ENCODE measurements at regions not wholly inside any gene's neighbourhood (a gene's known extent, or its start where the extent isn't known, plus 50 kb on each side); places are given as distances from the start of the nearest gene placed in this dataset.
"Not testable (repeated sequence)": the region's sequence is repeated elsewhere in the genome, so short reads cannot be mapped to it uniquely, and the experiment has no call there.

DNA sequence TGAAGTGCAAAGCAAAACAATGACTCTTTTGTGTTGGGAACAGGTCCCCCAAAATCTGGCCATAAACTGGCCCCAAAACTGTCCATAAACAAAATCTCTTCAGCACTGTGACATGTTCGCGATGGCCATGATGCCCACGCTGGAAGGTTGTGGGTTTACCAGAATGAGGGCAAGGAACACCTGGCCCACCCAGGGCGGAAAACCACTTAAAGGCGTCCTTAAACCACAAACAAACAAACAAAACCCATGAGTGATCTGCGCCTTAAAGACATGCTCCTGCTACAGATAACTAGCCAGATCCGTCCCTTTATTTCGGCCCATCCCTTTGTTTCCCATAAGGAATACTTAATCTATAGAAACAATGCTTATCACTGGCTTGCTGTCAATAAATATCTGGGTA, 1460.9 kb upstream of the SEL1L start:
- not testable (repeated sequence) for DNase-seq (ENCODE audit: low spot score)

DNA sequence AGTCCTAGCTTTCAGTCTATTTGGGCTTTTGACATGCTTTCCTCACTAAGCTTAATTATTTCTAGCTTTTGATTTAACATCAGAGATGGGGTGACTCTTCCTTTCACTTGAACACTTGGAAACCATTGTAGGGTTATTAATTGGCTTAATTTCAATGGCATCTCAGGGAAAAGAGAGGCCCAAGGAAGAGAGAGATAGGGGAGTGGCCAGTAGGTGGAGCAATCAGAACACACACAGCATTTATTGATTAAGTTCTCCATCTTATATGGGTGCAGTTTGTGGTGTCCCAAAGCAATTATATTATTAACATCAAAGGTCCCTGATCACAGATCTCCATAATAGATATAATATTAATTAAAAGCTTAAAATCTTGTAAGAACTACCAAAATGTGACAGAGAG, 1466.1 kb upstream of the SEL1L start:
- DNase-seq (ENCODE audit: low spot score): no peak

DNA sequence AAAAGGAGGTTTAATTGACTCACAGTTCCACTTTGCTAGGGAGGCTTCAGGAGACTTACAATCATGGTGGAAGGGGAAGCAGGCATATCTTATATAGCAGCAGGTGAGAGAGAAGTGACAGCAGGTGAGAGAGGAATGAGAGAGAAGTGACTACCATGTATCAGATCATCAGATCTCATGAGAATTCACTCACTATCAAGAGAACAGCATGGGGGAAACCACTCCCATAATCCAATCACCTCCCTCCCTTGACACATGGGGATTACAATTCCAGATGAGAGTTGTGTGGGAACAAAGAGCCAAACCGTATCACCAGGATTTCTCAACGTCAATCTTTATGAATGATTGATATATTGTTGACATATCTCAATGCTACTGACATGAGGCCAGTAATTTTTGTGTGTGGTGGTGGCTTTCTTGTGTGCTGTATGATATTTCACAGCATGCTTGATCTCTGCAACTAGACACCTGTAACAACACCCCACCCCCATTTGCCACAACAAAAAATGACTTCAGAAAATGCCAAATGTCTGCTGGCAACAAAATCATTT, 1470.9 kb upstream of the SEL1L start:
- DNase-seq (ENCODE audit: low spot score): no peak

DNA sequence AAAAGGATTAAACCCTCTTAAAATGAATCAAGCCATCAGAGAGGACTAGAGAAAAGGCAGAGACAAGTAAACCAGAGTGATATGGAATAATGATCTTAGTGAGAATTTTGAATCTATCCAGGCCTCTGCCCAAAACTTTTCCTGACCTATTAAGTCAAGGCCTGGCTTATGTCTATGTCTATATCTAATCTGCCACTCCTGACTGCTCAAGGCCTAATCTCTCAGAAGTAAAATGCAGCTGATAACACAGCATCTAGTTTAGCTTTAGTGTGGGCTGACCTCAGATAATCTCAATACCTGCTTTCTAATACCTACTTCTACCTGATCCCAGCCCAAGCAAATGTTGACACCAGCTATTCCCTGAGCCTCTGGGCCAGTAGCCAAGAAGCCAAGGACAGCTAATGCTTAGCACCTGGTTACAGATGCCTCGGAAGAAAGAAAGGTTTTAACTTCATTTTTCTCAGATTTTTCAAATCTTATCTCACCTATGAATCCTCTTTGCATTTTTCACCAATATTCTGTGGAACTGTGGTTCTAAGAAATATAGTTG, 1472.5 kb upstream of the SEL1L start:
- no peak for DNase-seq (ENCODE audit: low spot score)

DNA sequence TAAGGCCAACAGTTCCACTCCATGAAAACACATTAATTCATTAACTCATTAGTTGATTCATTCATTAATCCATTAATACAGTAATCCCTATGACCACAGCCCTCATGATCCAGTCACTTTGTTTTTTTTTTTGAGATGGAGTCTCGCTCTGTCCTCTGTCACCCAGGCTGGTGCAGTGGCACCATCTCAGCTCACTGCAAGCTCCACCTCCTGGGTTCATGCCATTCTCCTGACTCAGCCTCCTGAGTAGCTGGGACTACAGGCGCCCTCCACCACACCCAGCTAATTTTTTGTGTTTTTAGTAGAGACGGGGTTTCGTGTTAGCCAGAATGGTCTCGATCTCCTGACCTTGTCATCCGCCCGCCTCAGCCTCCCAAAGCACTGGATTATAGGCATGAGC, 1473.4 kb upstream of the SEL1L start:
- not testable (repeated sequence) for DNase-seq (ENCODE audit: low spot score)

DNA sequence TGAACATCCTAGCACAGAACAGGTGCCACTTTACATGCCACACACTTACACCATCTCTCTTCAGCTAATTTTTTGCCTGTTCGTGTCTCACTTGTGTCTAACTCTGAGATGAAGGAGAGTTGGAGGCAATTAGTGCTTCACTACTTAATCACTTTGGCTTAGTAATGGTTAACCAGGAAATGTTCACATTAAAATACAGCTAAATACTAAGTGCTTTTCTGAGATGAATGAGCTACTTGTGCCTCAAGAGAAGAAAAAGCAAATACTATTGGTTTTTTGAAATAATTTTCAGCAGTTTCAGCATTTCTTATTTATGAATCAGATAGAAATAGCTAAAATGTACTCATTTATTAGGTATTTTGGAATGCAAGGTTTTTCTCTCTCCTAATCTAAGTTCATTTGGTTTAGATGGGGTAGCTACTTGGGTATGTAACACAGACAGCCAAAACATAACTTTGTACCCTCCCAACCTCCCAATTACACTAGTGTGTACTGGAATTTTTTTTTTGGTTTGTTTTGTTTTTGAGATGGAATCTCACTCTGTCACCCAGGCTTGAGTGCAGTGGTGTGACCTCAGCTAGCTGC, 1474.1 kb upstream of the SEL1L start:
- no peak for DNase-seq (ENCODE audit: low spot score)

DNA sequence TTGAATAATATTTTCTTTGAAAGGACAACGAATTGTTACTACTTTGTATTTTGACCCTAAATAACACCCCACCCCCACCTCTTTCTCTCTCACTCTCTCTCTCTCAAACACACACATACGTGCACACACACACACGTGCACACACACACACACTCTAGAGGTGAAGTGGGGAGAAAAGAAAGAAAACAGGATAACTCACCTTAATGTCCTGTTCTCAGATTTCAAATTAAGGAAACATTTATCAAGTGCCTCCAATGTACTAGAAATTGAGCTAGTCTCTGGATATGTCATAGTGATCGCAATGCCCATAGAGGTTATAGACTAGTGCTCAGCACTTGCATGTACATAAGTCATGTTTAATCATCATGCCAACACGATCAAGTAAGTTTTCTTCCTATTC, 1483.6 kb upstream of the SEL1L start:
- no peak for DNase-seq (ENCODE audit: low spot score)

DNA sequence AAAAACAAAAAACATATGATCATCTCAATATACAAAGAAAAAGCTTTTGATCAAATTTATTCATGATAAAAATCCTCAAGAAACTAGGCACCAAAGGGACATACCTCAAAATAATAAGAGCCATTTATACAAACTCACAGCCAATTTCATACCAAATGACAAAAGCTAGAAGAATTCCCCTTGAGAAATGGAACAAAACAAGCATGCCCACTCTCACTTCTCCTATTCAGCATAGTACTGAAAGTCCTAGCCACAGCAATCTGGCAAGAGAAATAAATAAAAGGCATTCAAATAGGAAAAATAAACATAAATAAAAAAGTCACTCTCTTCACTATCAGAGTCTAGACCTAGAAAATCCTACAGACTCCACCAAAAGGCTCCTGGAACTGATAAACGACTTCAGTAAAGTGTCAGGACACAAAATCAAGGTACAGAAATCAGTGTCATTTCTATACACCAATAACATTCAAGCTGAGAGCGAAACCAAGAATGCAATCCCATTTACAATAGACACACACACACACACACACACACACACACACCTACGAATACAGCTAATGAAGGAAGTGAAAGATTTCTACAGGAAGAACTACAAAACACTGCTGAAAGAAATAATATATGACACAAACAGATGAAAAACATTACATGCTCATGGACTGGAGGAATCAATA, 1486.2 kb upstream of the SEL1L start:
- DNase-seq (ENCODE audit: low spot score): no peak

DNA sequence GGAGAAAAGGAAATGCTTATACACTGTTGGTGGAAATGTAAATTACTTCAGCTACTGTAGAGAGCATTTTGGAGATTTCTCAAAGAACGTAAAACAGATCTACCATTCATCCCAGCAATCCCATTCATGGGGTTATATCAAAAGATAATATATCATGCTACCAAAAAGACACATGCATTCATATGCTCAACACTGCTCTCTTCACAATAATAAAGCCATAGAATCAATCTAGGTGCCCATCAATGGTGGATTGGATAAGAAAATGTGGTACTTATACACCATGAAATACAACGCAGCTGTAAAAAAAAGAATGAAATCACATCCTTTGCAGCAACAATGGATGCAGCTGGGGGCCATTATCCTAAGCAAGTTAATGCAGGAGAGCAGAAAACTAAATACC, 1487.7 kb upstream of the SEL1L start:
- no peak for DNase-seq (ENCODE audit: low spot score)

DNA sequence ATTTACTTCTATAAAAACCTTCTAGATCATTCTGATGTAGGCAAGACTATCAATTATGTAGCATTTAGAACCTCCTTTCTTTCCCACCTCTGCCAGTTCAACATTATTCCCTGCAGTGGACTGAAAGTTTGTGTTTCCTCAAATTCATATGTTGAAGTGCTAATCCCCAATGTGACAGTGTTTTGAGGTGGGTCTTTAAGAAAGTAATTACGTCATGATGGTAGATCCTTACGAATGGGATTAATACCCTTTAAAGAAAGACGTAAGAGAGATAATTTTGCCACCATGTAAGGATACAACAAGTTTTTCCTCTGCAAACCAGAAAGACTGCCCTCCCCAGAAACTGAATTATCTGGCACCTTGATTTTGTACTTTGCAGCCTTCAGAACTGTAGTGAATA, 1489.7 kb upstream of the SEL1L start:
- no peak for DNase-seq (ENCODE audit: low spot score)

DNA sequence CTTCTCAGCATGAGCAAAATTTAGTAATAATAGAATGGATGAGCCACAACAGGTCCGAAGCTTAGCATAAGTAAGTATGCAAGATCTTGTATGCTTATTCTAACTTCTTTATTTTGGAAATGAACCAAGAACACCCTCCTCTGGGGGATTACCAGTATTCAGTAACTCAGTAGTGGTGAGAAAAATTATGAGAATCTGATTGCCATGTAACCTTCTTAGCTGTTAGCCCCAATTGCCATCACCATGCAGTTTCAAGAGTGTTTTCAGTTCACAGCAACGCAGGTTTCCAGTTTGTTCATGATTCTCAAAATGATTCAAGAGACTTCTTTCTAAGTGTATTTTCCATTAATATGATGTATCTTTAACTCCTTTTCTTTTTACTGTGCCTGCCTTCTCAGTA, 1507.6 kb upstream of the SEL1L start:
- DNase-seq (ENCODE audit: low spot score): no peak

DNA sequence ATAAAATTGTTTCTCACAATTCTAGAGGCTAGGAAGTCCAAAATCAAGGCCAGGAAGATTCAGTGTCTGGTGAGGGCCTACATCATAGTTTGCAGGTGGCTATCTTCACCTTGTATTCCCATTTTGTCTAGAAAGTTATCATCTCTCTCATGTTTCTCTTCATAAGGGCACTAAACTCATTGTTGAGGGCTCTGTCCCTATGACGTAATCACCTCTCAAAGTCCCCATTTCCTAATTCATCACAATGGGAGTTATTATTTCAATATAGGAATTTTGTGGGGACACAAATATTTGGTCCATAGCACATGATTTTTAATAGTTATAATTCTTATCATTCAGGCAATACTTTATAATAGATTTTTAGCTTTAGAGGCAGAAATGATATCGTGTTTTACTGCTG, 1509.2 kb upstream of the SEL1L start:
- no peak for DNase-seq (ENCODE audit: low spot score)

DNA sequence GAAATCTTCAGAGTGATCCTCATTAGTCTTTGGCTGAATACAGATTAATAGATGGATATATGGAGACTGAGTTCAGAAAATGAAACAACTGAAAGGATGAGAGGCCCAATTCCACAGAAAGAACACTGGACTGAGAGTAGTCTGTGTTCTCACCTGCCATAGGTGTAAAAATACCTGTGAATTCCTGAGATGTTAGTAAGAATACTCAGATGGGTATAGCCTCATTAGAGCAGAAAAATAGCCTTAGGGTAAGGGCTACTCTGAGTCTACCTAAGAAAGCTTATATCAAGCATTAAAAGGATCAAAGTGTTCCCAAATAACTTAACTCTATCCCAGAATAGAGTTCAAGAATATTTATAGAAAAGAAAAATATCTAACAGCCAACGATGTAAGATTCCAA, 1510.3 kb upstream of the SEL1L start:
- peak; percentile 1 for DNase-seq (ENCODE audit: low spot score)

DNA sequence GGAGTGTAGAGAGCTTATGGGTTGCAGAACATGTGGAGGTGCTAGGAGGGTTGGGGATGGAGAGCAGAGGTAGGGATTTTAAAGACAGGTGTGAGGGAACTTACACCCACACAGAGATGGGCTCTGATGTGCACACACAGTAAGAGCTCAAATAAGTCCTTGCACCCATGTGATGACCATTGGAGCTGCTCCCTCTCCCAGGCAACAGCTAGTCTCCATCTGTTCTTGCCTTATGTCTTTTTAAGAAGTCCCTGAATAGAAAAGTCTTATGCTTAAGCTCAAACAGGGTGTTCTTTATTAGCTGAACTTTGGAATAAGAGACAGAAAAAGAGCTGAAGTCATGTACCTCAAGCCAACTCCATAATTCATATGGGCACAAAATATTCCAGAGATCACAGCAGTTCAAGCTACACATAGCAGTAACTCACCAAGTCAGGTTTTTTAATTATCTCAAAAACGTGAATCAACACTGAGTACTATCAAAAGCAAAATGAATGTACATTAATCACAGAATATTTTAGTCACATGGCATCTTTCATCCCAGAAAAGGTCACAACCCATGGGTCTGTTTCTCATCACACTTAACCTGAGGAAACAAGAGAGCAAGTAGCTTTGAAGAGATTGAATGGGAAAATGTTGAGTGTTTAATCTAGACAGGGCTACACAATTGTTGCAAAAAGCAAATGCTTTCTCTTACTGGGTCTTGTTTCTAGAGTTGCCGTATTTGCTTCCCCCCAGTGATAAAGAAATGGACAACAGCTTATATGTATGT, 1513.6 kb upstream of the SEL1L start:
- no peak for DNase-seq (ENCODE audit: low spot score)

DNA sequence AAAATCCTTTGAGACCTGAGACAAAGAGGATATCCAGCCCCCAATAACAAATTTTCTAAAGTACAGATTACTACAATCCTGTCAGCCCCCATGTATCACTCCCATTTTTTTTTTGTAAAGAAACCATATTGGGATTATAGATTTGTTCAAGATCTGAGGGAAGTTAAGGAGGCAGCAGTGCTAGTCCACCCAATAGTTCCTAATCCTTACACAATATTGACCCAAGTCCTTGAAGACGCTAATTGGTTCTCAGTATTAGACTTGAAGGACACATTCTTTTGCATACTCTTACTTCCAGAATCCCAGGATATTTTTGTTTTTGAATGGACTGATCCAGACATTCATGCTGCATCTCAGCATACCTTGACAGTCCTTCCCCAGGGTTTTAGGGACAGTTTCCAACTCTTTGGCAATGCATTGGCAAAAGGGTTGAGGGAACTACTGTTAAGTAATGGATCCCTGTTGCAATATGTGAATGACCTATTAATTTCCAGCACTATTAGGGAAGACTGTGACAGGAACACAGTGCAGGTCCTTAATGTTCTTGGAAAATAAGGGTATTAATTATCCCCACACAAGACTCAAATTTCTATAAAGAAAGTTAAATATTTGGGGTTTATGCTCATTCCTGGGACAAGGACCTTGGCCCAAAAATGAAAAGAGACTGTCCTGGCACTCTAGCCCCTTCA, 1519.5 kb upstream of the SEL1L start:
- no peak for DNase-seq (ENCODE audit: low spot score)

DNA sequence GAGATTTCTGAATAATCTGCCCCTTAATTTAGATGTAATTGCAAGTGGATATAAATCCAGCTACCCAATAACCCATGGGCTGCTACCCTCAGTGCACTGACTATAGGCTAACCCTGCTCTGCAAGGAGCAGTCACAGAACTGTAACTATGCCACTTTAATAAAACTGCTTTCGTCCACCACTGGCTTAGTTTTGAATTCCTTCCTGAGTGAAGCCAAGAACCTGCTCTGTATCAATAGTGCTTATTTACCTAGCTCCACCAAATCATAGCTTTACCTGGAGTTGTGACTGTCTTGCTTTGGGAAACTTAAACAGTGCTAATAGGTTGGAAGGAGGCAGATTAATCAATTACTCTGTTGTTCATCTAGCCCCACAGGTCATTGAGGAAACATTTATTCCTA, 1524.4 kb upstream of the SEL1L start:
- DNase-seq (ENCODE audit: low spot score): no peak

DNA sequence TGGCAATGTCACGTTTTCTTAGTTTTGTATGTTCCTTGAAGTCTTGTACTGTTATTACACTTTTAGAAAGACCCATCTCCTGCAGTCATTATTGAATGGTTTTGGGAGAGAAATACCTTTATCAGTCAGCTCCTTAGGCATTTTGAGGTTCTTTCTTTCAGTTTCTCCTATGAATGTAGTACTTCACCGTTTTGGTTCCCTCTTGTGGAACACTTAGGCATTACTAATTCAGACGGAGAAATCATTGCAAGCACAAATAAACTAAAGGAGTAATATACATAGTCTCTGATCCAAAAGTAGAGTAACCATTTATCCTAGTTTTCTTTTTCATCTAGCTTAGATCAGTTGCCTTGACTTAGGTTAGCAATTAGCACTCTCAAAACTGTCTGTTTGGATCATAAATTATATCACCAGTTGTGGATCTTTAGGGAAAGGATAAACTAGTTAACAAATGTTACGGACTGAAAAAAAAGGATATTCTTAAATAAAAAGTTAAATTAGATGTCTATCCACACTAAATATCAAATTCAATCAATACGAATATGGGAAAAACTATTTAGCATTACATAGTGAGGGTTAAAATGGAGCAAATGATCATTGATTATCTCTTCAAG, 1538.3 kb upstream of the SEL1L start:
- peak; percentile 33 for DNase-seq (ENCODE audit: low spot score)

DNA sequence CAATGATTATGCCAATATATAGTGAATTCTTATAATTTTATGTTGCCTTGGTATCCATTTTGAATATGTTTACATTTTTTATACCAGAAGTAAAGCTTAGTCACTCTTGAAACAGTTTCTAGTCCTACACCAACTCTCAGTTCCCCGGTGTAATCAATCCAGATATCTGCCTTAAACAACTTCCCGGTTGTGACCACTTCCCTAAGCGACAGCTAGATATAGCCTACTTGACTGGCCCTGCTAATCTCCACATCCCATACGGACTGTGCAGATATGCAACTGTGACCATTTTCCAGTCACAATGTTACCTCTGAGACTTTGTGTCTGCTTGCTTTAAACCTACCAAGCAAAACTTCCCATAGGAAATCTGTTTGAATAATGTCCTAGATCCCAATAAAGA, 1551.5 kb upstream of the SEL1L start:
- no peak for DNase-seq (ENCODE audit: low spot score)

DNA sequence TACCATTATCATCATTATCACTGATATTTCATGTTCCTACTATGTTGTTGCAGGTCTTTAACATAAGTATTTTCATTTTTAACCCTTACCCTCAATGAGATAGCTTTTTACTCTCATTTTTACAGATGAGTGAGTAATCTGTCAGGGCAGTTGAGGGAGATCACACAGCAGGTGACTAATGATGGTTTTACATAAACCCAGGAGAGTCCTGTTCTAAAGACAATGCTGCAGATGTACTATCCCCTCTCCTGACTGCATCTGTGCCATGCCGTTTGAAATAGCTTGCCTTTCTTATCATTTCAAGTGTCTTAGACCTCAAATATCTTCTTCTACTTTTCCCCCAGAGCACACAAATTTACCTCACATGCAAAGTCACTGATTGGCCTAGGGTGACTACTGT, 1552.1 kb upstream of the SEL1L start:
- DNase-seq (ENCODE audit: low spot score): peak; percentile 5

DNA sequence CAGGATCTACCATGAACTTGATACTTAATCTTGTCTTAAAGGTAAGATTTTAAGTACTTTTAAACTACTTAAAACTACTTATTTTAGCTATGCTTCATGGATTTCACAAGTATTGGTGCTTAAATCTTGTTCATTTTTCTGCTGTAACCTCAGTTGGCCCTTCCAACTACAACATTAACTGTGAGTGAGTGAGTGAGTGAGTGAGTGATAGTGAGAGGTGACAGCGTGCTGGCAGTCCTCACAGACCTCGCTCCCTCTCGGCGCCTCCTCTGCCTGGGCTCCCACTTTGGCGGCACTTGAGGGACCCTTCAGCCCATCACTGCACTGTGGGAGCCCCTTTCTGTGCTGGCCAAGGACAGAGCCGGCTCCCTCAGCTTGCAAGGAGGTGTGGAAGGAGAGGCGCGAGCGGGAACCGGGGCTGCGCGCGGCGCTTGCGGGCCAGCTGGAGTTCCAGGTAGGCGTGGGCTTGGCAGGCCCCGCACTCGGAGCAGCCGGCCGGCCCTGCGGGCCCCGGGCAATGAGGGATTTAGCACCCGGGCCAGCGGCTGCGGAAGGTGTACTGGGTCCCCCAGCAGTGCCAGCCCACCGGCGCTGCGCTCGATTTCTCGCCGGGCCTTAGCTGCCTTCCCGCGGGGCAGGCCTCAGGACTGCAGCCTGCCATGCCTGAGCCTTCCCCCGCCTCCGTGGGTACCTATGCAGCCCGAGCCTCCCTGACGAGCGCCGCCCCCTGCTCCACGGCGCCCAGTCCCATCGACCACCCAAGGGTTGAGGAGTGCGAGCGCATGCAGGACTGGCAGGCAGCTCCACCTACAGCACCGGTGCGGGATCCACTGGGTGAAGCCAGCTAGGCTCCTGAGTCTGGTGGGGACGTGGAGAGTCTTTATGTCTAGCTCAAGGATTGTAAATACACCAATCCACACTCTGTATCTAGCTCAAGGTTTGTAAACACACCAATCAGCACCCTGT, 1558.6 kb upstream of the SEL1L start:
- not testable (repeated sequence) for DNase-seq (ENCODE audit: low spot score)

DNA sequence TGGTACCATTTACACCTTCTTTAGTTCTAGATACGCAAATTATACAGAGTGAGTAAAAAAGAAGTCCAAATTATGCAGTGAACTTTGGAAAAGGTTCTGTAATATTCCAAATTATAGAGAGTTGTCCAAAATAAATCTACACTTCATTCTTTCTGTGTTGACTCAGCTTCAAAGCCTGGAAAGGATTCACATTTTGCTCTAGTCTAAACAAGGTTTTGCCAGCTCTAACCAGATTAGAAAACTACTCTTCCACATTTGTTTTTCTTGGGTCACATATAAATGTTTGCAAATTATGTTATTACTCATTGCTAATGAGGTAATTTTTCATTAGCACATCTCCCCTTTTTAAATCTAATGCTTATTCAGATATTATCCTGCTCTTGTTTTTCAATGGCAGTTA, 1562.4 kb upstream of the SEL1L start:
- no peak for DNase-seq (ENCODE audit: low spot score)
